CD4-positive, alpha-beta T cell (primary cell): ENCODE measurements at regions not wholly inside any gene's neighbourhood (a gene's known extent, or its start where the extent isn't known, plus 50 kb on each side); places are given as distances from the start of the nearest gene placed in this dataset.

Source experiments
- ATAC-seq: fragments of 200-7000 bp; cut with Tn5 transposase; one replicate; pipeline ENCODE4 v1.10.0; 2022; ENCODE audit warnings: mild to moderate bottlenecking; ENCODE audit not compliant: poor library complexity
- CTCF ChIA-PET: fragments of 350-600 bp; sonication (Branson Sonifier 250); formaldehyde crosslinking; loops from one replicate; lab custom pipeline; 2021; ENCODE audit warnings: antibody characterized with exemption, inconsistent platforms; lab: Charles Lee
- POLR2A ChIA-PET: fragments of 350-600 bp; sonication (Branson Sonifier 250); formaldehyde crosslinking; loops from one replicate; lab custom pipeline; 2021; ENCODE audit warnings: antibody characterized with exemption, inconsistent platforms; lab: Charles Lee
- DNase-seq, 14 experiments: peaks; one replicate each; pipeline ENCODE4 v3.0.0-alpha.2; 2013 to 2020; ENCODE audit warnings: mixed read lengths in 2 of 14
- H3K27ac ChIP-seq, 2 donors: one replicate each; pipeline versions ENCODE4 v1.5.1 to v1.7.0; 2013; ENCODE audit warnings: low read length in 2 of 2, low read depth in 1 of 2, mild to moderate bottlenecking in 1 of 2
- H3K27me3 ChIP-seq, 2 experiments: 1 replicate in 1 of 2; 2 replicates in 1 of 2; pipeline versions ENCODE4 v1.6.1 to v1.7.0; 2013; ENCODE audit warnings: low read length in 2 of 2, control low read depth in 1 of 2, mild to moderate bottlenecking in 1 of 2, moderate library complexity in 1 of 2; ENCODE audit not compliant: insufficient read depth in 2 of 2, control insufficient read depth in 1 of 2
- H3K36me3 ChIP-seq: one replicate; pipeline ENCODE4 v1.6.1; 2013; ENCODE audit warnings: low read length, control low read depth; ENCODE audit not compliant: insufficient read depth
- H3K4me1 ChIP-seq: one replicate; pipeline ENCODE4 v1.6.1; 2013; ENCODE audit warnings: low read length, control low read depth; ENCODE audit not compliant: insufficient read depth
- H3K4me3 ChIP-seq: one replicate; pipeline ENCODE4 v1.5.1; 2013; ENCODE audit warnings: mild to moderate bottlenecking, low read length, moderate library complexity
- H3K9me3 ChIP-seq, 2 experiments: 1 replicate in 1 of 2; 2 replicates in 1 of 2; pipeline versions ENCODE4 v1.6.1 to v1.7.0; 2013; ENCODE audit warnings: low read length in 2 of 2, mild to moderate bottlenecking in 2 of 2, control low read depth in 1 of 2, moderate library complexity in 1 of 2; ENCODE audit not compliant: control insufficient read depth in 1 of 2, insufficient read depth in 1 of 2
- H3K27ac Mint-ChIP-seq: one replicate; pipeline ENCODE4 v1.8.0; 2020; ENCODE audit warnings: mixed read lengths
- H3K27me3 Mint-ChIP-seq: one replicate; pipeline ENCODE4 v1.8.0; 2021; ENCODE audit warnings: mixed read lengths
- H3K36me3 Mint-ChIP-seq: one replicate; pipeline ENCODE4 v1.8.0; 2021; ENCODE audit warnings: low read depth, mixed read lengths
- H3K4me1 Mint-ChIP-seq: one replicate; pipeline ENCODE4 v1.8.0; 2021; ENCODE audit warnings: low read depth, mixed read lengths
- H3K4me3 Mint-ChIP-seq: one replicate; pipeline ENCODE4 v1.8.0; 2020; ENCODE audit warnings: mild to moderate bottlenecking, mixed read lengths
- H3K9me3 Mint-ChIP-seq: one replicate; pipeline ENCODE4 v1.8.0; 2020; ENCODE audit warnings: mixed read lengths
- intact Hi-C, 2 experiments: fragments of 100-400 bp; cut with DNase I in 1 of 2; cut with micrococcal nuclease in 1 of 2; formaldehyde crosslinking; loops; one replicate each; pipeline versions ENCODE4 v1.15.1 to v1.9.0; 2023 to 2025; cut with DNase I, micrococcal nuclease
- TF ChIP-seq, protein P1 (sequence below): fragments of 200-600 bp; IDR thresholded peaks from one replicate; pipeline ENCODE4 v1.8.0; 2022; ENCODE audit warnings: antibody characterized with exemption, mild to moderate bottlenecking

DNA sequence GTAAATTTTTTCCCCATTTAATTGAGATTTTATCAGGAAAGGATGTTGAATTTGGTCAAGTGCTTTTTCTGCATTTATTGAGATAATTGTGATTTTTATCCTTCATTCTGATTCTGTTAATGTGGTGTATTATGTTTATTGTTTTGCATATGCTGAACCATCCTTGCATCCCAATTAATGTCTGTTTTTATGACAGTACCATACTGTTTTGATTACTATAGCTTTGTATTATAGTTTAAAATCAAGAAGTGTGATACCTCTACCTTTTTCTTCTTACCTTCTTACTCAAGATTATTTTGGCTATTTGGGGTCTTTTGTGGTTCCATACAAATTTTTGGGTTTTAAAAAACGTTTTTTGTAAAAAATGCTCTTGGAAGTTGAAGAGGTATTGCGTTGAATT is 357.2 kb downstream of the REEP3 start:
- no peak overlapping the region for H3K4me3 Mint-ChIP-seq

DNA sequence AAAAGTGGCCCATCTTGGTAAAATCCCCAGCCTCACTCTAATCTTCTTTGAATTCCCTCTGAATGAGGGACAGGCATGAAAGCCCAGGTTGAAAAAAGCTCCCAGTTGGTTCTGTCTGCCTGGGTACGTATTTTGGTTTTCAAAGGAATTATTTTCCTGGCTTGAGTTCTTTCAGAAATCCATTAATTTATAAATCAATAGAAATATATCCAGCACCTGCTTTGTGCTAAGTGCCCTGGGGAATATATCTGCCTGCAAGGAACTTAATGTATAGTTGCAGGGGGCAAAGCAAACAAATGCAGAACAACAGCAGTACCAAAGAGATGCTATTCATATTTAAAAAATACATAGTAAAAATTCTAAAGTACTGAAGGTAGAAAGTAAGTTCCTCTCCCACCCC is 362.7 kb downstream of the REEP3 start:
- H3K27me3 Mint-ChIP-seq = peaks cover 28% of the 10 kb centered on the region
- TF ChIP-seq, protein P1, sequence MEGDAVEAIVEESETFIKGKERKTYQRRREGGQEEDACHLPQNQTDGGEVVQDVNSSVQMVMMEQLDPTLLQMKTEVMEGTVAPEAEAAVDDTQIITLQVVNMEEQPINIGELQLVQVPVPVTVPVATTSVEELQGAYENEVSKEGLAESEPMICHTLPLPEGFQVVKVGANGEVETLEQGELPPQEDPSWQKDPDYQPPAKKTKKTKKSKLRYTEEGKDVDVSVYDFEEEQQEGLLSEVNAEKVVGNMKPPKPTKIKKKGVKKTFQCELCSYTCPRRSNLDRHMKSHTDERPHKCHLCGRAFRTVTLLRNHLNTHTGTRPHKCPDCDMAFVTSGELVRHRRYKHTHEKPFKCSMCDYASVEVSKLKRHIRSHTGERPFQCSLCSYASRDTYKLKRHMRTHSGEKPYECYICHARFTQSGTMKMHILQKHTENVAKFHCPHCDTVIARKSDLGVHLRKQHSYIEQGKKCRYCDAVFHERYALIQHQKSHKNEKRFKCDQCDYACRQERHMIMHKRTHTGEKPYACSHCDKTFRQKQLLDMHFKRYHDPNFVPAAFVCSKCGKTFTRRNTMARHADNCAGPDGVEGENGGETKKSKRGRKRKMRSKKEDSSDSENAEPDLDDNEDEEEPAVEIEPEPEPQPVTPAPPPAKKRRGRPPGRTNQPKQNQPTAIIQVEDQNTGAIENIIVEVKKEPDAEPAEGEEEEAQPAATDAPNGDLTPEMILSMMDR = no peak
- no peaks in the 10 kb centered on the region for H3K4me1 Mint-ChIP-seq
- no peak overlapping the region for H3K4me3 Mint-ChIP-seq
- no peaks in the 10 kb centered on the region for H3K36me3 ChIP-seq
- no peaks in the 10 kb centered on the region for H3K36me3 Mint-ChIP-seq
- POLR2A ChIA-PET = no interaction called here
- CTCF ChIA-PET = no interaction called here
- no peak for ATAC-seq
- H3K4me1 ChIP-seq = no peaks in the 10 kb centered on the region
- intact Hi-C loops = no loop called here
- no peak overlapping the region for H3K27ac ChIP-seq
- H3K27ac Mint-ChIP-seq = no peak overlapping the region
- no peaks in the 10 kb centered on the region for H3K9me3 ChIP-seq
- no peak overlapping the region for H3K4me3 ChIP-seq
- DNase-seq = no peak
- peaks cover 9% of the 10 kb centered on the region for H3K9me3 Mint-ChIP-seq
- no peaks in the 10 kb centered on the region for H3K27me3 ChIP-seq

More for the DNA sequence above, 357.2 kb downstream of the REEP3 start:
- H3K27me3 ChIP-seq = no peaks in the 10 kb centered on the region
- ChIA-PET POLR2A (no interaction called here), CTCF (no interaction called here)
- Mint-ChIP-seq H3K27ac (no peak overlapping the region), H3K4me1 (no peaks in the 10 kb centered on the region), H3K9me3 (peaks cover 9% of the 10 kb centered on the region), H3K36me3 (no peaks in the 10 kb centered on the region), H3K27me3 (peaks cover 19% of the 10 kb centered on the region)
- no peaks in the 10 kb centered on the region for H3K36me3 ChIP-seq
- H3K27ac ChIP-seq = no peak overlapping the region
- no peak for DNase-seq
- H3K4me1 ChIP-seq = no peaks in the 10 kb centered on the region
- no peaks in the 10 kb centered on the region for H3K9me3 ChIP-seq
- ATAC-seq = no peak
- intact Hi-C loops = no loop called here
- TF ChIP-seq, protein P1 = no peak
- H3K4me3 ChIP-seq = no peak overlapping the region

GRCh38 chr10:63884426-63884825 is 363.2 kb downstream of the REEP3 start:
- ATAC-seq (no peak), DNase-seq (no peak)
- Mint-ChIP-seq H3K4me3 (no peak overlapping the region), H3K9me3 (peaks cover 9% of the 10 kb centered on the region), H3K27ac (no peak overlapping the region), H3K4me1 (no peaks in the 10 kb centered on the region), H3K36me3 (no peaks in the 10 kb centered on the region), H3K27me3 (peaks cover 28% of the 10 kb centered on the region)
- no peaks in the 10 kb centered on the region for H3K27me3 ChIP-seq
- H3K9me3 ChIP-seq = no peaks in the 10 kb centered on the region
- no peaks in the 10 kb centered on the region for H3K36me3 ChIP-seq
- ChIA-PET CTCF (no interaction called here), POLR2A (no interaction called here)
- intact Hi-C loops = no loop called here
- no peaks in the 10 kb centered on the region for H3K4me1 ChIP-seq
- H3K27ac ChIP-seq = no peak overlapping the region
- H3K4me3 ChIP-seq = no peak overlapping the region
- TF ChIP-seq, protein P1 = no peak
